Fibroblast of gingiva (primary cell): ENCODE measurements at regions not wholly inside any gene's neighbourhood (a gene's known extent, or its start where the extent isn't known, plus 50 kb on each side); places are given as distances from the start of the nearest gene placed in this dataset.
"Not testable (repeated sequence)": the region's sequence is repeated elsewhere in the genome, so short reads cannot be mapped to it uniquely, and the experiment has no call there.

Experiments used
- DNase-seq: peaks from one replicate; pipeline ENCODE4 v3.0.0-alpha.2; 2011; ENCODE audit warnings: low read depth

GRCh38 chr12:82634495-82635258 is 52.0 kb upstream of the TMTC2 start:
- not testable (repeated sequence) for DNase-seq

GRCh38 chr12:82635263-82635662 is 51.4 kb upstream of the TMTC2 start:
- DNase-seq, result no peak
